ENCODE measurements at regions not wholly inside any gene's neighbourhood (a gene's known extent, or its start where the extent isn't known, plus 50 kb on each side); places are given as distances from the start of the nearest gene placed in this dataset.
"Not testable (repeated sequence)": the region's sequence is repeated elsewhere in the genome, so short reads cannot be mapped to it uniquely, and the experiment has no call there.

- not testable (repeated sequence) for H3K9ac ChIP-seq (ENCODE audit: low read depth, low read length); H3K27ac ChIP-seq (ENCODE audit: low read length); H3K4me3 ChIP-seq (ENCODE audit: low read length); H3K4me1 ChIP-seq (ENCODE audit: insufficient read depth, low read length); H3K36me3 ChIP-seq (ENCODE audit: insufficient read depth, low read depth, low read length); H3K9me3 ChIP-seq (ENCODE audit: insufficient read depth, low read depth, low read length); H3K27me3 ChIP-seq (ENCODE audit: insufficient read depth, low read length)
Observed at GRCh38 chr2:8613207-8613999, 68.5 kb upstream of the ID2 start.

GRCh38 chr2:8614646-8615045 is 67.2 kb upstream of the ID2 start:
- Histone ChIP-seq H3K36me3 (ENCODE audit: insufficient read depth, low read depth, low read length) (no peaks in the 10 kb centered on the region), H3K9ac (ENCODE audit: low read depth, low read length) (no peak overlapping the region), H3K4me1 (ENCODE audit: insufficient read depth, low read length) (0 out of 2 replicates have a peak, but pooled peaks cover 4% of the 10 kb centered on the region), H3K4me3 (ENCODE audit: low read length) (no peak overlapping the region), H3K27ac (ENCODE audit: low read length) (no peak overlapping the region), H3K27me3 (ENCODE audit: insufficient read depth, low read length) (no peaks in the 10 kb centered on the region), H3K9me3 (ENCODE audit: insufficient read depth, low read depth, low read length) (no peaks in the 10 kb centered on the region)

GRCh38 chr2:8615252-8615575 is 66.6 kb upstream of the ID2 start:
- Histone ChIP-seq H3K36me3 (ENCODE audit: insufficient read depth, low read depth, low read length) (no peaks in the 10 kb centered on the region), H3K9me3 (ENCODE audit: insufficient read depth, low read depth, low read length) (no peaks in the 10 kb centered on the region), H3K4me1 (ENCODE audit: insufficient read depth, low read length) (no peaks in the 10 kb centered on the region), H3K27ac (ENCODE audit: low read length) (no peak overlapping the region), H3K27me3 (ENCODE audit: insufficient read depth, low read length) (no peaks in the 10 kb centered on the region), H3K9ac (ENCODE audit: low read depth, low read length) (no peak overlapping the region), H3K4me3 (ENCODE audit: low read length) (no peak overlapping the region)

- Histone ChIP-seq H3K9ac (ENCODE audit: low read depth, low read length) (no peak overlapping the region), H3K4me3 (ENCODE audit: low read length) (no peak overlapping the region), H3K9me3 (ENCODE audit: insufficient read depth, low read depth, low read length) (no peaks in the 10 kb centered on the region), H3K4me1 (ENCODE audit: insufficient read depth, low read length) (no peaks in the 10 kb centered on the region), H3K27ac (ENCODE audit: low read length) (no peak overlapping the region), H3K27me3 (ENCODE audit: insufficient read depth, low read length) (no peaks in the 10 kb centered on the region), H3K36me3 (ENCODE audit: insufficient read depth, low read depth, low read length) (no peaks in the 10 kb centered on the region)
Observed at GRCh38 chr2:8615576-8616281, 66.1 kb upstream of the ID2 start.

DNA sequence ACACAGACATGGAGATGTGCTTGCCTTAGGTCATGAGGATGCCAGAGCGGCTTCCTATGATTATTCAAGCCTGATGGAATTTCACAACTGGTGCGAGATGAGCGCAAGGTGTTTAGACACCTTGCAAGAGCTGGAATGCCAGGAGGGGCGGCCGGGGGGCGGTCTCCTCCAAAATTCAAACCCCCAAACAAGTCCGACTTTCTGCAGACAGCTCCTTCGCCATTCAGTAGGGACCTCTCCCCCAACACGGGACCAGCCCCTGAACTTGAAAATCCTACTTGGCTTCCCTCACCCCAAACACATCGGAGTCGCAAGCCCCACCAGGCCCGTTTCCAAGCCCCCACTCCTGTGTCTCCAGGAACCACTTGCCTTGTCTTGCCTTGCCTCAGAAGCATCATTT is 64.8 kb upstream of the ID2 start:
- H3K27me3 ChIP-seq (ENCODE audit: insufficient read depth, low read length): no peaks in the 10 kb centered on the region

DNA sequence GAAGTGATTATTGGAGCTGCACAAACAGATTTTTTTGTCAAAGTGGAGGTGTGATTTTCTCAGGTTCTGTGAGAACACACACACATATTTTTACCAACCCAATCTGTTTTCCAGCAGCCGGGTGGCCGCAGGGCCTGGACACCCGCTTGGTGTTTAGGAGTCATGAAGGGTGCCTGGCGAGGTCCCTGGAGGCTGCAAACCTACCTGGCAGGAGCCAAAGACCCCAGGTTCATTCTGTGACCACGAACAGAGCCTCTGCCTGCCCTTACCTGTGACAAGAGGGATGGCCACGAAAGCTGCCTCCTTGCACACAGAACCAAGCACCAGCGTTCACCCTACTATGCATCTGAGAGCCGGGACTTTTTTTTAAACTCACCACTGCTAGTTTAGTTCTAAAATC is 64.3 kb upstream of the ID2 start:
- H3K27ac ChIP-seq (ENCODE audit: low read length): no peak overlapping the region
- no peak overlapping the region for H3K4me3 ChIP-seq (ENCODE audit: low read length)
- no peaks in the 10 kb centered on the region for H3K36me3 ChIP-seq (ENCODE audit: insufficient read depth, low read depth, low read length)
- no peak overlapping the region for H3K9ac ChIP-seq (ENCODE audit: low read depth, low read length)
- H3K27me3 ChIP-seq (ENCODE audit: insufficient read depth, low read length): no peaks in the 10 kb centered on the region
- no peaks in the 10 kb centered on the region for H3K9me3 ChIP-seq (ENCODE audit: insufficient read depth, low read depth, low read length)
- H3K4me1 ChIP-seq (ENCODE audit: insufficient read depth, low read length): no peaks in the 10 kb centered on the region

More for the DNA sequence above, 64.8 kb upstream of the ID2 start:
- Histone ChIP-seq H3K9me3 (ENCODE audit: insufficient read depth, low read depth, low read length) (no peaks in the 10 kb centered on the region), H3K4me1 (ENCODE audit: insufficient read depth, low read length) (no peaks in the 10 kb centered on the region), H3K27ac (ENCODE audit: low read length) (no peak overlapping the region), H3K9ac (ENCODE audit: low read depth, low read length) (no peak overlapping the region), H3K4me3 (ENCODE audit: low read length) (no peak overlapping the region), H3K36me3 (ENCODE audit: insufficient read depth, low read depth, low read length) (no peaks in the 10 kb centered on the region)

DNA sequence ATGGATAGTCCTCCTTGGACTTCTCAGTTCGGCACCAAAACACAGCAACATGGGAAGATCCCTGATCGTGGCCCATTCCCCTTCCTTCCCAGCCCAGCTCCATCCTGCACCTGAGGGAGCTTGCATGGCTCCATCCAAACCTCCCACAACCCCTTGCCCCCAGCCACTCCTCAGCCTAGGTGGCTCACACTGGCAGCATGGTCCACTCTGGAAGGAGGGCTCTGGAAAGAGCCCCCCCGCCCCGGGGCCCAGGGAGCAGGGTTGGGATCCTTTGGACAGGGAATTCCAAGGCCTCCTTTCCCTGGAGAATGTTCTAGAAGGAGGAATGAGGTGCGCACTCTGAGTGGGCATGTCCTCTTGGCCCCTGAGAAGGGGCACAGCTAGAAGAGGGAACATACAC is 62.8 kb upstream of the ID2 start:
- Histone ChIP-seq H3K27ac (ENCODE audit: low read length) (no peak overlapping the region), H3K36me3 (ENCODE audit: insufficient read depth, low read depth, low read length) (no peaks in the 10 kb centered on the region), H3K9ac (ENCODE audit: low read depth, low read length) (no peak overlapping the region)

GRCh38 chr2:8620611-8621382 is 61.1 kb upstream of the ID2 start:
- no peaks in the 10 kb centered on the region for H3K27me3 ChIP-seq (ENCODE audit: insufficient read depth, low read length)
- H3K4me3 ChIP-seq (ENCODE audit: low read length): no peak overlapping the region
- H3K9ac ChIP-seq (ENCODE audit: low read depth, low read length): no peak overlapping the region
- no peaks in the 10 kb centered on the region for H3K9me3 ChIP-seq (ENCODE audit: insufficient read depth, low read depth, low read length)
- no peaks in the 10 kb centered on the region for H3K36me3 ChIP-seq (ENCODE audit: insufficient read depth, low read depth, low read length)
- H3K4me1 ChIP-seq (ENCODE audit: insufficient read depth, low read length): no peaks in the 10 kb centered on the region
- H3K27ac ChIP-seq (ENCODE audit: low read length): no peak overlapping the region

More for the DNA sequence above, 62.8 kb upstream of the ID2 start:
- H3K4me3 ChIP-seq (ENCODE audit: low read length): no peak overlapping the region
- no peaks in the 10 kb centered on the region for H3K27me3 ChIP-seq (ENCODE audit: insufficient read depth, low read length)
- no peaks in the 10 kb centered on the region for H3K4me1 ChIP-seq (ENCODE audit: insufficient read depth, low read length)
- H3K9me3 ChIP-seq (ENCODE audit: insufficient read depth, low read depth, low read length): no peaks in the 10 kb centered on the region

- Histone ChIP-seq H3K27ac (ENCODE audit: low read length) (no peak overlapping the region), H3K4me3 (ENCODE audit: low read length) (no peak overlapping the region)
Observed at GRCh38 chr2:8622199-8622911, 59.5 kb upstream of the ID2 start.

GRCh38 chr2:8622924-8623465 is 58.9 kb upstream of the ID2 start:
- Histone ChIP-seq H3K27me3 (ENCODE audit: insufficient read depth, low read length) (no peaks in the 10 kb centered on the region), H3K9me3 (ENCODE audit: insufficient read depth, low read depth, low read length) (no peaks in the 10 kb centered on the region), H3K4me1 (ENCODE audit: insufficient read depth, low read length) (no peaks in the 10 kb centered on the region; the same call in 1 of the 2 replicates), H3K4me3 (ENCODE audit: low read length) (no peak overlapping the region), H3K36me3 (ENCODE audit: insufficient read depth, low read depth, low read length) (no peaks in the 10 kb centered on the region), H3K9ac (ENCODE audit: low read depth, low read length) (no peak overlapping the region), H3K27ac (ENCODE audit: low read length) (no peak overlapping the region)

More at GRCh38 chr2:8622199-8622911, 59.5 kb upstream of the ID2 start:
- Histone ChIP-seq H3K4me1 (ENCODE audit: insufficient read depth, low read length) (no peaks in the 10 kb centered on the region), H3K27me3 (ENCODE audit: insufficient read depth, low read length) (no peaks in the 10 kb centered on the region), H3K9ac (ENCODE audit: low read depth, low read length) (no peak overlapping the region), H3K9me3 (ENCODE audit: insufficient read depth, low read depth, low read length) (no peaks in the 10 kb centered on the region), H3K36me3 (ENCODE audit: insufficient read depth, low read depth, low read length) (no peaks in the 10 kb centered on the region)

GRCh38 chr2:8623576-8623957 is 58.3 kb upstream of the ID2 start:
- H3K9me3 ChIP-seq (ENCODE audit: insufficient read depth, low read depth, low read length): no peaks in the 10 kb centered on the region
- peaks cover 3% of the 10 kb centered on the region; the same call in 1 of the 2 replicates for H3K4me1 ChIP-seq (ENCODE audit: insufficient read depth, low read length)
- H3K27me3 ChIP-seq (ENCODE audit: insufficient read depth, low read length): no peaks in the 10 kb centered on the region
- H3K9ac ChIP-seq (ENCODE audit: low read depth, low read length): no peak overlapping the region
- no peak overlapping the region for H3K4me3 ChIP-seq (ENCODE audit: low read length)
- H3K36me3 ChIP-seq (ENCODE audit: insufficient read depth, low read depth, low read length): no peaks in the 10 kb centered on the region
- no peak overlapping the region for H3K27ac ChIP-seq (ENCODE audit: low read length)
